ENCODE measurements at regions not wholly inside any gene's neighbourhood (a gene's known extent, or its start where the extent isn't known, plus 50 kb on each side); places are given as distances from the start of the nearest gene placed in this dataset.

GRCh38 chr4:163679189-163679588, 184.7 kb downstream of the TMA16 start (continued):
- TF ChIP-seq FOXP4 (CRISPR knock-in tag; IDR thresholded peaks at IDR 0.05) (no peak), E2F5 (CRISPR knock-in tag; IDR thresholded peaks at IDR 0.05) (no peak), GRHL2 (CRISPR knock-in tag; IDR thresholded peaks at IDR 0.05; ENCODE audit: insufficient replicate concordance, severe bottlenecking) (no peak), ZNF138 (CRISPR knock-in tag; conservative IDR thresholded peaks at IDR 0.05) (no peak), ZNF416 (CRISPR knock-in tag; IDR thresholded peaks at IDR 0.05) (no peak), E2F1 (CRISPR knock-in tag; IDR thresholded peaks at IDR 0.05) (no peak), E2F4 (CRISPR knock-in tag; IDR thresholded peaks at IDR 0.05; ENCODE audit: borderline replicate concordance, low read depth) (no peak), HMGA2 (CRISPR knock-in tag; IDR thresholded peaks at IDR 0.05) (no peak)

GRCh38 chr4:163680386-163681098, 186.1 kb downstream of the TMA16 start:
- ATAC-seq = no peak
- H3K27me3 Mint-ChIP-seq (ENCODE audit: low read depth) = no peaks in the 10 kb centered on the region
- H3K36me3 Mint-ChIP-seq = peaks cover 8% of the 10 kb centered on the region; the same call in 1 of the 2 replicates

GRCh38 chr4:163681208-163681821, 186.8 kb downstream of the TMA16 start:
- POLR2A ChIA-PET = no interaction called here
- Mint-ChIP-seq H3K9me3 (peaks cover 24% of the 10 kb centered on the region), H3K4me3 (no peak overlapping the region), H3K27ac (no peak overlapping the region), H3K36me3 (peaks cover 8% of the 10 kb centered on the region; the same call in 1 of the 2 replicates), H3K27me3 (ENCODE audit: low read depth) (no peaks in the 10 kb centered on the region), H3K4me1 (peaks cover 3% of the 10 kb centered on the region; the same call in 1 of the 2 replicates)
- TF ChIP-seq MXD4 (CRISPR knock-in tag; IDR thresholded peaks at IDR 0.05; ENCODE audit: borderline replicate concordance) (no peak), CTCF (IDR thresholded peaks at IDR 0.05) (peak; percentile 74), ETV6 (CRISPR knock-in tag; IDR thresholded peaks at IDR 0.05) (no peak), E2F1 (CRISPR knock-in tag; IDR thresholded peaks at IDR 0.05) (no peak), IRF1 (CRISPR knock-in tag; IDR thresholded peaks at IDR 0.05) (no peak)
- ATAC-seq = peak; percentile 82
- DNase-seq (ENCODE audit: low spot score) = no peak
- CTCF ChIA-PET = interaction anchor here (0.6 to 1.9 kb wide), 15 partner anchors 8 to 333 kb away, joined by 3 to 30 read pairs (median 3); no protein-coding TSS in a partner anchor

More at GRCh38 chr4:163680386-163681098, 186.1 kb downstream of the TMA16 start:
- no peak overlapping the region for H3K27ac Mint-ChIP-seq
- H3K9me3 Mint-ChIP-seq = peaks cover 24% of the 10 kb centered on the region
- DNase-seq (ENCODE audit: low spot score) = no peak
- peaks cover 3% of the 10 kb centered on the region; the same call in 1 of the 2 replicates for H3K4me1 Mint-ChIP-seq
- no peak overlapping the region for H3K4me3 Mint-ChIP-seq
- ChIA-PET POLR2A (no interaction called here), CTCF (interaction anchor here (0.6 to 1.9 kb wide), 15 partner anchors 8 to 334 kb away, joined by 3 to 30 read pairs (median 3); no protein-coding TSS in a partner anchor)
- no peak for TF ChIP-seq NR2C2 (CRISPR knock-in tag; IDR thresholded peaks at IDR 0.05)
- TF ChIP-seq FOXJ3 (CRISPR knock-in tag; IDR thresholded peaks at IDR 0.05; ENCODE audit: borderline replicate concordance) = no peak
- TF ChIP-seq RELA (CRISPR knock-in tag; IDR thresholded peaks at IDR 0.05; ENCODE audit: borderline replicate concordance) = no peak
- TF ChIP-seq ZBTB21 (CRISPR knock-in tag; IDR thresholded peaks at IDR 0.05; ENCODE audit: borderline replicate concordance) = no peak
- no peak for TF ChIP-seq CREB1 (CRISPR knock-in tag; IDR thresholded peaks at IDR 0.05)
- TF ChIP-seq ATF1 (CRISPR knock-in tag; IDR thresholded peaks at IDR 0.05) = no peak
- TF ChIP-seq CBFB (CRISPR knock-in tag; IDR thresholded peaks at IDR 0.05; ENCODE audit: low read depth) = no peak

All from WTC11 (cell line).